LNCaP clone FGC (cell line): ENCODE measurements at regions not wholly inside any gene's neighbourhood (a gene's known extent, or its start where the extent isn't known, plus 50 kb on each side); places are given as distances from the start of the nearest gene placed in this dataset.

Experiments
- DNase-seq: peaks from one replicate; pipeline ENCODE4 v3.0.0-alpha.2; 2011; ENCODE audit warnings: low read depth
- H3K4me3 ChIP-seq: 2 replicates; pipeline ENCODE4 v1.5.1; 2011; ENCODE audit warnings: mild to moderate bottlenecking, low read depth, low read length, control low read depth
- CTCF ChIP-seq: IDR thresholded peaks from 2 replicates; pipeline ENCODE4 v1.5.1; 2012; ENCODE audit warnings: mild to moderate bottlenecking; ENCODE audit not compliant: control insufficient read depth, insufficient read depth; ENCODE audit errors: extremely low read depth

- no peak overlapping the region for H3K4me3 ChIP-seq
- TF ChIP-seq CTCF = no peak
- DNase-seq = no peak
Observed at GRCh38 chr1:56174176-56174885, 405.0 kb downstream of the PLPP3 start.

GRCh38 chr1:56173736-56174135, 405.6 kb downstream of the PLPP3 start:
- no peak for DNase-seq
- no peak for TF ChIP-seq CTCF
- no peak overlapping the region for H3K4me3 ChIP-seq

GRCh38 chr1:56171670-56172069, 407.7 kb downstream of the PLPP3 start:
- no peak for TF ChIP-seq CTCF
- H3K4me3 ChIP-seq = no peak overlapping the region
- DNase-seq = no peak

- no peak overlapping the region for H3K4me3 ChIP-seq
- DNase-seq = no peak
- TF ChIP-seq CTCF = no peak
Observed at GRCh38 chr1:56170784-56171320, 408.5 kb downstream of the PLPP3 start.

- no peak for DNase-seq
- no peak overlapping the region for H3K4me3 ChIP-seq
- TF ChIP-seq CTCF = no peak
Observed at GRCh38 chr1:56169856-56170255, 409.5 kb downstream of the PLPP3 start.

GRCh38 chr1:56168176-56168575, 411.2 kb downstream of the PLPP3 start:
- no peak overlapping the region for H3K4me3 ChIP-seq
- TF ChIP-seq CTCF = no peak
- no peak for DNase-seq

- no peak for DNase-seq
Observed at GRCh38 chr1:56167596-56167995, 411.8 kb downstream of the PLPP3 start.

More at GRCh38 chr1:56167596-56167995, 411.8 kb downstream of the PLPP3 start:
- no peak for TF ChIP-seq CTCF
- H3K4me3 ChIP-seq = no peak overlapping the region
